Astrocyte of the hippocampus (primary cell): ENCODE measurements at regions not wholly inside any gene's neighbourhood (a gene's known extent, or its start where the extent isn't known, plus 50 kb on each side); places are given as distances from the start of the nearest gene placed in this dataset.
A peak's percentile ranks its signal among the peaks of the same experiment; 100 is the strongest.

ENCODE experiments used
- DNase-seq: peaks from one replicate; pipeline ENCODE4 v3.0.0; 2011; ENCODE audit warnings: low read depth, low spot score

GRCh38 chr20:53695797-53696527 lies 102.3 kb upstream of the ZNF217 start:
- no peak for DNase-seq

GRCh38 chr20:53693262-53693871 lies 99.7 kb upstream of the ZNF217 start:
- no peak for DNase-seq

GRCh38 chr20:53692465-53693067 lies 98.9 kb upstream of the ZNF217 start:
- DNase-seq = peak; percentile 92

- no peak for DNase-seq
These were observed 98.2 kb upstream of the ZNF217 start for GRCh38 chr20:53691811-53692192.

- DNase-seq = no peak
These were observed 97.6 kb upstream of the ZNF217 start for GRCh38 chr20:53691060-53691810.

- DNase-seq = no peak
These were observed 94.4 kb upstream of the ZNF217 start for GRCh38 chr20:53688085-53688484.

GRCh38 chr20:53685070-53685595 lies 91.5 kb upstream of the ZNF217 start:
- no peak for DNase-seq

- no peak for DNase-seq
These were observed 89.9 kb upstream of the ZNF217 start for GRCh38 chr20:53683506-53683905.

- DNase-seq = no peak
These were observed 87.9 kb upstream of the ZNF217 start for GRCh38 chr20:53681352-53682212.

- DNase-seq = peak; percentile 29
These were observed 86.1 kb upstream of the ZNF217 start for GRCh38 chr20:53679597-53680309.

GRCh38 chr20:53678990-53679596 lies 85.5 kb upstream of the ZNF217 start:
- no peak for DNase-seq

GRCh38 chr20:53678315-53678989 lies 84.8 kb upstream of the ZNF217 start:
- DNase-seq = no peak

- peak; percentile 29 for DNase-seq
These were observed 84.0 kb upstream of the ZNF217 start for GRCh38 chr20:53677447-53678314.

GRCh38 chr20:53676987-53677386 lies 83.3 kb upstream of the ZNF217 start:
- no peak for DNase-seq

GRCh38 chr20:53676519-53676822 lies 82.8 kb upstream of the ZNF217 start:
- no peak for DNase-seq

GRCh38 chr20:53672484-53673129 lies 79.0 kb upstream of the ZNF217 start:
- DNase-seq = peak; percentile 34

GRCh38 chr20:53671370-53671769 lies 77.7 kb upstream of the ZNF217 start:
- no peak for DNase-seq
